Muscle layer of duodenum (tissue), 2 donors: ENCODE measurements at regions not wholly inside any gene's neighbourhood (a gene's known extent, or its start where the extent isn't known, plus 50 kb on each side); places are given as distances from the start of the nearest gene placed in this dataset.
"Not testable (repeated sequence)": the region's sequence is repeated elsewhere in the genome, so short reads cannot be mapped to it uniquely, and the experiment has no call there.

Experiments used
- H3K27ac ChIP-seq: one replicate; pipeline ENCODE4 v1.7.0; 2013; ENCODE audit warnings: mild to moderate bottlenecking, low read length
- H3K27me3 ChIP-seq: one replicate; pipeline ENCODE4 v1.7.0; 2013; ENCODE audit warnings: low read depth, mild to moderate bottlenecking, control low read depth, low read length
- H3K36me3 ChIP-seq, 2 donors: one replicate each; pipeline ENCODE4 v1.7.0; 2013; ENCODE audit warnings: low read length in 2 of 2, control low read depth in 1 of 2, mild to moderate bottlenecking in 1 of 2; ENCODE audit not compliant: insufficient read depth in 2 of 2, control insufficient read depth in 1 of 2
- H3K4me1 ChIP-seq, 2 donors: one replicate each; pipeline ENCODE4 v1.7.0; 2013; ENCODE audit warnings: low read length in 2 of 2, mild to moderate bottlenecking in 2 of 2, control low read depth in 1 of 2, moderate library complexity in 1 of 2; ENCODE audit not compliant: insufficient read depth in 2 of 2, control insufficient read depth in 1 of 2
- H3K4me3 ChIP-seq, 2 donors: one replicate each; pipeline ENCODE4 v1.7.0; 2013; ENCODE audit warnings: low read length in 2 of 2, low read depth in 1 of 2, mild to moderate bottlenecking in 1 of 2
- H3K9me3 ChIP-seq, 2 donors: one replicate each; pipeline ENCODE4 v1.7.0; 2013; ENCODE audit warnings: low read length in 2 of 2, control low read depth in 1 of 2, mild to moderate bottlenecking in 1 of 2; ENCODE audit not compliant: control insufficient read depth in 1 of 2
- donor health status: healthy.

DNA sequence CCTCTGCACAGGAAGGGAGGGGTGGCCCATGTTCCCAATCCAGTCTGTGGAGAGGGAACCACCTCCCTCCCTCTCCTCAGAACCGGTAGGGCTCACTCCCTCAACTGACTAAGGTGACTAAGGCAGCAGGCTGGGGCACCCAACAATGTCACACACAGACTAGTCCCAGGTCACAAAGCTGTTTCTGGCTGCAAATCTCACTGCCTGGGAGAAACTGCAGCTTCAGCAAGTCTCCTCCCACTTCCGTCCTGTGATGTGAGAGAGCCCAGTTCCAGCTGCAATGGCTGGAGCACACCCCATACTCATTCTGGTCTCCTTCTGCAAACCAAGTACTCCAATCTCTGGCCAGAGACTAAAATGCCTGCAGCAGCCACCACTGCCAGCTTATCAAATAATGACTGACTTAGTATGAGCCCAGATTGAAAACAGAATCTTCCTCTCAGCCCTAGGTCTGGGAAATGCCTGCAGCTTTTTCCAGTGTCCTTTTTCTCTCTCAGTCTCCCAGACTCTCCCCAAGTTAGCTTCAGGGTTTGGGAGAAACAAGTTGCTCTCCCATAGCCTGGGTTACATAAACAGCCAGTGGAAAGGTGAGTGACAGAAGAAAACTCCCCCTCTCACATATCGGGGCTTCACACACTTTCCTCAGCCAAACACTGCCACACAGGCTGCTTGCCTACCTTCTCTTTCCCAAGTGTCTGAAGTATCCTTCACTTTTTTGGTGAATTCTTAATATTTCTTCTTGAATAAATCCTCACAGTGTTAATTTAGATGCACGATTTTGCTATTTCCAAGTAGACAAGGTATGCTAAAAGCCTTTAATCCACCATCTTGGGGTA lies 247.4 kb upstream of the RASA1 start:
- Histone ChIP-seq H3K9me3 (peaks cover 0 to 3% of the 10 kb centered on the region in 2 donors), H3K27me3 (no peaks in the 10 kb centered on the region), H3K4me3 (no peak overlapping the region), H3K27ac (no peak overlapping the region), H3K4me1 (no peaks in the 10 kb centered on the region), H3K36me3 (no peaks in the 10 kb centered on the region)

DNA sequence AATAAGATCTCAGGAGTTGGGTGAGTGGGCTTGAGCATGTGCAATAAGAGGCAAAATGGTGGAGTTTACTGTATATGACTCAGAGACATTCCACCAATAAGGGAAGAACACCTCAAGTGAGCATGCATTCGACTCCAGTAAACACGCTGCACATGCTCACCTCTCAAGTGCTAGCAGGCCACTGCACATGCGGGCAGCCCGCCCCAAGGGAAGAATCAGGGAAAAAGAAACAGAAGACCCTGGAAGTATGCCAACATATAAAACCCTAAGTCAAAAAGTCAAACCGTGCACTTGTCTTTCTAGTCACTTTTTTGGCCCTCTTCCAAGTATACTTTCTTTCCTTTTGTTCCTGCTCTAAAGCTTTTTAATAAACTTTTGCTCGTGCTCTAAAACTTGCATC lies 245.3 kb upstream of the RASA1 start:
- Histone ChIP-seq H3K36me3 (no peaks in the 10 kb centered on the region), H3K27ac (no peak overlapping the region), H3K27me3 (no peaks in the 10 kb centered on the region), H3K4me1 (no peaks in the 10 kb centered on the region), H3K4me3 (no peak overlapping the region), H3K9me3 (peaks cover 0 to 3% of the 10 kb centered on the region in 2 donors)

DNA sequence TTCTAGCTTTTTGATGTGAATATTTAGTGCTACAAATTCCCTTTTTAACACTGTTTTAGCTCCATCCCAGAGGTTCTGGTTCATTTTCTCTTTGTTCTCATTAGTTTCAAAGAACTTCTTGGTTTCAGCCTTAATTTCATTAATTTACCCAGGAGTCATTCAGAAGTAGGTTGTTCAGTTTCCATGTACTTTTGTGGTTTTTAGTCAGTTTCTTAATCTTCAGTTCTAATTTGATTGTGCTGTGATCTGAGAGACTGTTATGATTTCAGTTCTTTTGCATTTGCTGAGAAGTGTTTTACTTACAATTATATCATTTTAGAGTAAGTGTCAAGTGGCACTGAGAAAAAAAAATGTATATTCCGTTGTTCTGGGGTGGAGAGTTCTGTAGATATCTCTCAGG lies 240.1 kb upstream of the RASA1 start:
- no peak overlapping the region for H3K27ac ChIP-seq
- no peak overlapping the region for H3K4me3 ChIP-seq
- peaks cover 0 to 3% of the 10 kb centered on the region in 2 donors for H3K9me3 ChIP-seq
- H3K36me3 ChIP-seq, result no peaks in the 10 kb centered on the region
- no peaks in the 10 kb centered on the region for H3K27me3 ChIP-seq
- no peaks in the 10 kb centered on the region for H3K4me1 ChIP-seq

DNA sequence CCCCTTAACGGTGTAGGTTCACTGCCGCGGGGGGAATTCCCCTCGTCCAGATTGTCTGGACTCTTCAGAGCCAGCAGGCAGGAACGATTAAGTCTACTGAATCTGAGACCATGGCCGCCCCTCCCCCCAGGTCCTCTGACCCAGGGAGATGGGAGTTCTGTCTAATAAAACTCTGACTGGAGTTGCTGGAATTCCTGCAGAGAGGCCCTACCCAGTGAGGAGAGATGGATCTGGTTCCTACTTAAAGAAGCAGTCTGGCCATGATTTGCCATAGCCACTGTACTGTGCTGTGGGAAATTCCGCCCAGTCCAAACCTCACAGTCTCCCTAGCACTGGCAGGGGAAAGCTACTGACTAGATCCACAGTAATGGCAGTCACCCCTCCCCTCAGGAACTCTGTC lies 237.7 kb upstream of the RASA1 start:
- H3K4me3 ChIP-seq, result no peak overlapping the region
- H3K36me3 ChIP-seq, result no peaks in the 10 kb centered on the region
- H3K27me3 ChIP-seq, result no peaks in the 10 kb centered on the region
- H3K9me3 ChIP-seq, result no peaks in the 10 kb centered on the region
- H3K27ac ChIP-seq, result no peak overlapping the region
- no peaks in the 10 kb centered on the region for H3K4me1 ChIP-seq

DNA sequence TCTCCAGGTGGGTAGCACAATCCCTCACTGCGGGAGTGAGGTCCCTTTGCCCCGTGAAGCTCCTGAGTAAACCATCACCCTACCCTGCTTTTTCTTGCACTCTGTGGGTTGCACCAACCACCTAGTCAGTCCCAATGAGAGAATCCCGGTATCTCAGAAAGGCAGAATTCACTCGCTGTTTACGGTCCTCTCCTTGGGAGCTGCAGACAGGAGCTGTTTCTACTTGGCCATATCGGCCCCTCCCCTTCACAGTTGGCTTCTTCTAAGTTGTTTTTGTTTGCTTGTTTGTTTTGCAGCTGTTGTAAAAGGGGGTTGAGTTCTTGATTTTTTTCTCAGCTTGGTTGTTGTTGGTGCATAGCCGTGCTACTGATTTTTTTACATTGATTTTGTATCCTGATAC lies 237.0 kb upstream of the RASA1 start:
- H3K4me3 ChIP-seq, result no peak overlapping the region
- H3K9me3 ChIP-seq, result no peaks in the 10 kb centered on the region
- no peaks in the 10 kb centered on the region for H3K27me3 ChIP-seq
- no peak overlapping the region for H3K27ac ChIP-seq
- no peaks in the 10 kb centered on the region for H3K4me1 ChIP-seq
- no peaks in the 10 kb centered on the region for H3K36me3 ChIP-seq

DNA sequence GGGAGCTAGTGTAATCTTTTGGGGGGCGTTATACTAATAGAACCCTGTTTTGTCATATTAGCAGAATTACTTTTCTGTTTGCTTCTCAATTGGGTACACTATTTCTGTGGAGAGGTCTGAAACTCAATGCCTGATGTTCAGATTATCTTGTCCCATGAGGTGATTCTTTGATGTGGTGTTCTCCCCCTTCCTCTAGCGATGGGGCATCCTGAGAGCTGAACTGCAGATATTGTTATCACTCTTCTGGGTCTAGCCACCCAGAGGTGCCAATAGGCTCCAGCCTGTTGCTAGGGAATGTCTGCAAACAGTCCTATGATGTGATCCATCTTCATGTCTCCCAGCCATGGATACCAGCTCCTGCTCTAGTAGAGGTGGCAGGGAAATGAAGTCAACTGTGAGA lies 233.1 kb upstream of the RASA1 start:
- H3K27ac ChIP-seq, result no peak overlapping the region
- peaks cover 0 to 4% of the 10 kb centered on the region in 2 donors for H3K9me3 ChIP-seq
- H3K36me3 ChIP-seq, result no peaks in the 10 kb centered on the region
- H3K27me3 ChIP-seq, result no peaks in the 10 kb centered on the region
- no peak overlapping the region for H3K4me3 ChIP-seq
- no peaks in the 10 kb centered on the region for H3K4me1 ChIP-seq

DNA sequence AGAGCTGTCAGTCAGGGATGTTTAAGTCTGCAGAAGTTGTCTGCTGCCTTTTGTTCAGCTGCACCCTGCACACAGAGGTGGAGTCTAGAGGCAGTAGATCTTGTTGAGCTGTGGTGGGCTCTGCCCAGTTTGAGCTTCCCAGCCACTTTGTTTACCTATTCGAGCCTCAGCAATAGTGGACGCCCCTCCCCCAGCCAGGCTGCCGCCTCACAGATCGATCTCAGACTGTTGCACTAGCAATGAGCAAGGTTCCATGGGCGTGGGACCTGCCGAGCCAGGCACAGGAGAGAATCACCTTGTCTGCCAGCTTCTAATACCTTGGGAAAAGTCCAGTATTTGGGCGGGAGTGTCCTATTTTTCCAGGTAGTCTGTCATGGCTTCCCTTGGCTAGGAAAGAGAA lies 225.1 kb upstream of the RASA1 start:
- H3K27ac ChIP-seq, result no peak overlapping the region
- H3K4me1 ChIP-seq, result no peaks in the 10 kb centered on the region
- H3K4me3 ChIP-seq, result no peak overlapping the region
- no peaks in the 10 kb centered on the region for H3K27me3 ChIP-seq
- peaks cover 0 to 6% of the 10 kb centered on the region in 2 donors for H3K9me3 ChIP-seq
- no peaks in the 10 kb centered on the region for H3K36me3 ChIP-seq

DNA sequence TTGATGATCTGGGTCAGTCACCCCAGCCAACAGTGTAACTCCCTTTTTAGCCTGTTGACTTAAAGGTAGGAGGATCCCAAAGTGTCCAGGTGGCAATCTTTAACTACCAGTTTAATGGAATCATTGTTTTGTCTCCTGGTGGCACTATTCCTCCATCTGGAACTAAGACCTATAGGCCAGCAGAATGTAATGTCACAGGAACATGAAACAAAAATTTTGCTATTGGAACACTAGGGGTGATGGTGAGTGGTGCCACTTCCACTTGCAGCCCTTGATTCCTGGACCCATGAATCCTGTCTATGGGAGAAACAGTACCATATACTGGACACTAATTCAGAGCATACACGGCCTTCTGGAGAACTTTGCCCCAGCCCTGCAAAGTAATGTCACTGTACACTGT lies 219.5 kb upstream of the RASA1 start:
- no peaks in the 10 kb centered on the region for H3K4me1 ChIP-seq
- no peak overlapping the region for H3K4me3 ChIP-seq
- peaks cover 0 to 9% of the 10 kb centered on the region in 2 donors for H3K9me3 ChIP-seq
- H3K36me3 ChIP-seq, result no peaks in the 10 kb centered on the region
- H3K27ac ChIP-seq, result no peak overlapping the region
- no peaks in the 10 kb centered on the region for H3K27me3 ChIP-seq

DNA sequence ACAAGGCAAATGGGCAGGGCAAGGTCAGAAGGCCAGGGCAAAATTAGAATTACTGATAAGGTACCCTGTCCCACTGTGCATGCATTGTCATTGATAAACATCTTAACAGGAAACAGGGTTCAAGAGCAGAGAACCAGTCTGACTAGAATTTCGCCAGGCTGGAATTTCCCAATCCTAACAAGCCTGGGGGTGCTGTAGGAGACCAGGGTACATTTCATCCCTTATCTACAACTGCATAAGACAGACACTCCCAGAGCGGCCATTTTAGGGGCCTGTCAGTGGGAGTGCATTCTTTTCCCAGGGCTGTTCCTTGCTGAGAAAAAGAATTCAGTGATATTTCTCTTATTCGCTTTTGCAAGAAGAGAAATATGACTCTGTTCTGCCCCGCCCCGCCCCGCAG lies 218.7 kb upstream of the RASA1 start:
- H3K4me1 ChIP-seq, H3K9me3 ChIP-seq, H3K36me3 ChIP-seq, H3K27me3 ChIP-seq, H3K27ac ChIP-seq, H3K4me3 ChIP-seq: not testable (repeated sequence)

DNA sequence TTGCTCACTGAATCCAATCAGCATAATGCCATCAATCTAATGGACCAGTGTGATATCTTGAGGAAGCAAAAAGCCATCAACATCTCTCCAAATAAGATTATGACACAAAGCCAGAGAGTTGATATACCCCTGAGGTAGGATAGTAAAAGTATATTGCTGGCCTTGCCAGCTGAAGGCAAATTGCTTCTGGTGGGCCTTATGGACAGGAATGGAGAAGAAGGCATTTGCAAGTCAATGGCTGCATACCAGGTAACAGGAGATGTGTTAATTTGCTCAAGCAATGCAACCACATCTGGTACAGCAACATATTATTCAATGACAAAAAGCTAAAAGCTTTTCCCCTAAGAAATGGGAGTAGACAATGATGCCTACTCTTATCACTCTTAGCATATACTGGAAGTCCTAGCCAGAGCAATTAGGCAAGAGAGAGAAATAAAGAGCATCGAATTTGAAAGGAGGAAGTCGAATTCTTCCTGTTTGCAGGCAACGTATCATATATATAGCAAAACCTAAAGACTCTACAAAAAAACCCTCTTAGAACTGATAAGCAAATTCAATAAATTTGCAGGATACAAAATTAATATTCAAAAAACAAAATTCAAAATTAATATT lies 216.1 kb upstream of the RASA1 start:
- Histone ChIP-seq H3K27me3 (no peaks in the 10 kb centered on the region), H3K36me3 (no peaks in the 10 kb centered on the region), H3K27ac (no peak overlapping the region), H3K4me1 (no peaks in the 10 kb centered on the region), H3K9me3 (peaks cover 0 to 8% of the 10 kb centered on the region in 2 donors), H3K4me3 (no peak overlapping the region)

DNA sequence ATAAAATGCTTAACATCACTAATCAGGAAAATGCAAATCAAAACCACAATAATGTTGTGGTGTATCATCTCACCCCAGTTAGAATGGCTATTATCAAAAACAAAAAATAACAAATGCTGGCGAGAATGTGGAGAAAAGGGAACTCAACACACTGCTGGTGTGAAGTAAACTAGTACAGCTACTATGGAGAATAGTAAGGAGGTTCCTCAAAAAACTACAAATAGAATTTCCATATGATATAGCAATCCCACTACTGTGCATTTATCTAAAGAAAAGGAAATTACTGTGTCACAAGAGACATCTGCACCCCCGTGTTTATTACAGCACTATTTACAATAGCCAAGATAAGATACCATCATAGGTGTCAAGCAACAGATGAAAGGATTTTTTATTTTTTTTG lies 214.5 kb upstream of the RASA1 start:
- Histone ChIP-seq H3K4me1 (no peaks in the 10 kb centered on the region), H3K36me3 (no peaks in the 10 kb centered on the region), H3K27ac (no peak overlapping the region), H3K27me3 (no peaks in the 10 kb centered on the region), H3K9me3 (peaks cover 0 to 9% of the 10 kb centered on the region in 2 donors), H3K4me3 (no peak overlapping the region)

DNA sequence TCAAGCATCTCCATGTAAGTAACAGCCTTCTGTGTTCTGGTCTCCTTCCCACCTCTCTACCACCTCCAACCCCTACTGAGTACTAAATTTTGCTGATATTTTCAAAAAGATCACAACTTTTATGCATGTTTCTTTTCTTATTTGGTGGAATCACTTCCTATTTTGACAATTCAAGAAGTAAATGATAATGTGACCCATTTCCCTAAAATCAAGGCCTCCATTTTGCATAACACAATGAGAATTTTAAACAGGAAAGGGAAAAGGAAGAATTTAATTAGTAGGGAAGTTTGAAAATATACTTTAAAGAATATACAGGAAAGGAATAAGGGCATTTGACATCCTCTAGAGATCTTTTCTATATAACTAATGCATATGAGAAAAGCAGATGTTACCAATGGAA lies 212.9 kb upstream of the RASA1 start:
- Histone ChIP-seq H3K4me3 (no peak overlapping the region), H3K27me3 (no peaks in the 10 kb centered on the region), H3K4me1 (no peaks in the 10 kb centered on the region), H3K36me3 (no peaks in the 10 kb centered on the region), H3K9me3 (peaks cover 0 to 3% of the 10 kb centered on the region in 2 donors), H3K27ac (no peak overlapping the region)
